GM12872 (cell line): ENCODE measurements at regions not wholly inside any gene's neighbourhood (a gene's known extent, or its start where the extent isn't known, plus 50 kb on each side); places are given as distances from the start of the nearest gene placed in this dataset.

Source experiments
- TF ChIP-seq, protein P1 (sequence below): IDR thresholded peaks from 3 replicates; pipeline ENCODE4 v1.5.1; 2011; ENCODE audit warnings: low read depth, mild to moderate bottlenecking, low read length, moderate library complexity; ENCODE audit not compliant: insufficient read depth

DNA sequence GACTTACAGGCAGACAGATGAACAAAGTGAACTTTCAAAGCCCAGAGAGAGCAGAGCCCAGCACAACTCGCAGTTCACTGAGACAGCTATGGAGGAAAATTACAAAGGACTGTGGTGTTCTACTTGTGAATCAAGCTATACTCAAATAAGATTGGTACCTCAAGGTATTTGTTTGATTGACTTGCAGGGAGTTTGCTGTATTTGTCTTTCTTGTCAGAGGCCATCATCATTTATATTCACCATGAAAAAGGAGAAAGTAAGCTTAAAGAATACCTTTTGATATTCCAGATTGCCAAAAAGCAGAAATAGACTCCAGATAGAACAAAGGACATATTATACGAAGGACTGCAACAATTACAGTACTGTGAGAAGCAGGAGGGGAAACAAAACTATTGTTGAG, 1047.9 kb downstream of the RPA4 start:
- TF ChIP-seq, protein P1, sequence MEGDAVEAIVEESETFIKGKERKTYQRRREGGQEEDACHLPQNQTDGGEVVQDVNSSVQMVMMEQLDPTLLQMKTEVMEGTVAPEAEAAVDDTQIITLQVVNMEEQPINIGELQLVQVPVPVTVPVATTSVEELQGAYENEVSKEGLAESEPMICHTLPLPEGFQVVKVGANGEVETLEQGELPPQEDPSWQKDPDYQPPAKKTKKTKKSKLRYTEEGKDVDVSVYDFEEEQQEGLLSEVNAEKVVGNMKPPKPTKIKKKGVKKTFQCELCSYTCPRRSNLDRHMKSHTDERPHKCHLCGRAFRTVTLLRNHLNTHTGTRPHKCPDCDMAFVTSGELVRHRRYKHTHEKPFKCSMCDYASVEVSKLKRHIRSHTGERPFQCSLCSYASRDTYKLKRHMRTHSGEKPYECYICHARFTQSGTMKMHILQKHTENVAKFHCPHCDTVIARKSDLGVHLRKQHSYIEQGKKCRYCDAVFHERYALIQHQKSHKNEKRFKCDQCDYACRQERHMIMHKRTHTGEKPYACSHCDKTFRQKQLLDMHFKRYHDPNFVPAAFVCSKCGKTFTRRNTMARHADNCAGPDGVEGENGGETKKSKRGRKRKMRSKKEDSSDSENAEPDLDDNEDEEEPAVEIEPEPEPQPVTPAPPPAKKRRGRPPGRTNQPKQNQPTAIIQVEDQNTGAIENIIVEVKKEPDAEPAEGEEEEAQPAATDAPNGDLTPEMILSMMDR = no peak

DNA sequence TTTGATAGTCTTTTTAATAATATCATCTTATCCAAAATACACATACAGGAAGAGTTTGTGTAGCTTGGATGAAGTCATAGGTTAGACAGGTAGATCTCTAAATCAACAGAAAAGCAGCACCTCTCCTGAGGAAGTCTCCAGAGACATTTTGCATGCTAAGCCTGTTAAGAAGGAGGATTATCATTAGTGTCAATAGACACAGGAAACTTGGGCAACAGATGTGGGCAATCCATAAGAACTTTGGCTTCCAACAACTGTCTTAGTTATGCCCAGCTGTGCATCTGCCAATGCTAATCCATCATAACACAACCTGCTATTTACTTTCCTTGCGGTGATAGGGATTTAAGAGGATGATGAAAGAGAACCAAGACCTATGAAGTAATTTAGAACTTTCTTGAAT, 1052.6 kb downstream of the RPA4 start:
- TF ChIP-seq, protein P1 = no peak

DNA sequence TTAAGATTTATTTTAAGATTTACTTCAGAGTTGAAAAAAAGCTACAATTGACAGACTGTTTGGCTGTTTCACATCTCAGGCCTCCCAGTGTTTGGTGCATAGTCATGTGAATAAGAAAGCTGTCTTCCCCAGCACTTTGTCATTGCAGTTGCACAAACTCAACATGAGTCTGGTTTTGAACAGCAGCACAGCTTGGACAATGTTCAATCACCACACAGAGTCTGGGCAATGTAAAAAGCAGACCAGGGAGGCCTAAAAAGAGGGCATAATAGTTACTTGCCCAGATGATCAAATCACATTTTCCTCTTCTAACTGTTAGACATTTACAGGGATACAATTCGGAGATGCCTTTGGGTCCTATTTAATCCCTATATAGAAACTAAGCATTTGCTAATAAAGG, 1055.0 kb downstream of the RPA4 start:
- TF ChIP-seq, protein P1 = no peak

DNA sequence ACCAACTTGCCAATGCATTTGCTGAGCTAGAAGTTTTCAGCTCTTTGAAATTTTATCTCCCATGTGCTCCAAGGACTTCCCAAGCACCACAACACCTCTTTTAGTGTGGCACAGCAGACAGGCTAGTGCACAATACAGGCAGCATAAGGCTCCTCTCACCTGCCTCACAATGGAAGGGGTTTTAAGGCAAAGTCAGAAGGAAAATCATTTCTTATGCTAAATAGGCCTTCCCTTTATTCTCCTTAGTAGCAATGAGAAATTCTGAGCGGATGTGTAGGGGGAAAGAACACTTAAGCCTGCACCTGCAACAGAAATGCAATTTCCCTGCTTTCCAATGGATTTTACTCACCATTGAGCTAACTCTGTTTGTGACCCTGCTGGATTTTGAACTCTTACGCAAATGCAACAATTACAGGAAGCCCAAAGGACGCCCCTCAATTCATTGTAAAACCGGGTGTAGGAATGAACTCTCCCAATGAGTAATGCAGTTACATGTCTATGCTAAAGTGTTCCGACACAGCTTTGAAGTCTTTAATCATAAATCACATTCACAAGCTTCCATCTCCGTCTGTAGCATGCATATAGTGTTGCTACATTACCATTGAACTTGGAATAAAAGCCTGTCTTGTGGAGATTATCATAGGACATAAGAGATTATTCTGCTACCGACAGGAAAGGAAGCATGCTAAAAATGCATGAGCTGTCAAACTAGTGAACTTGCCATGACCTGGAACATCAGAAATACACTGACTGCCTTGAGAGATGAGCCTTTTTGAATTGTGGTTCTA, 1084.9 kb downstream of the RPA4 start:
- TF ChIP-seq, protein P1 = no peak

DNA sequence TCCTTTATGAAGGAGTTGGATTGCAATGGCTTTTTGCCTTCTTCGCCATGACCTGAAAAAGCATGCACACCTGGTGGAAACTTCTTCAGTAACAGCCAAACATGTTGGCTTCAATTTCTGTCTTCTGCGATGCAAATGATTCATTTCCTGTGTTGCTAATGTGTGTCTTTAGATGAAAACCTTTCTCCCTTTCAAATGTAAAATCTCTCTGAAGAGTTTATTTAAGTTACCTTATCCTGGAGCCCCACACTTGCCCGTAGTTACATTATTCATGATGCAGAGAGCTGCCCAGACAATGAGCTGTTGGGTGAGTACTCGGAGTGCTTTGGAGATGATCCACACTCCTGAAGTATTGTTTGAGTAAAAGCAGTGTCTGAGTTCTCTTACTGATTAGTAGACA, 1100.9 kb downstream of the RPA4 start:
- TF ChIP-seq, protein P1 = no peak

DNA sequence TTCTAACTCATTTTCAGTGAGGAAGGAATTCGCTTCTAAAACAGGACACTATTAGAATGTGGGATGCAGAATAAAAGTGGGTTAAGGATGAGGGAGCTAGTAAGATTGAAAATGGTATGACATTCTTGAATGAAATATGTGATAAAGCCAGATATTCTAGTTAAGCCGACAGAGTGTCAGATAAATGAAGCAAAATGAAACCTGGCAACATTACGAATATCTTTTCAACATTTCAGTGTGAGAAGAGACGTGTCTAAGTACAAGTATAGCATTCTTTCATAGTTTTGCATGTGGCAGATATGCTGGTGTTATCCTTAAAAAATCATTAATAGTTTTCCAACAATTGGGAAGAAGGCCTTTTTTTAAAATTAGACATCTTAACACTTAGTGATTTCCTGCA, 1101.4 kb downstream of the RPA4 start:
- TF ChIP-seq, protein P1 = no peak

DNA sequence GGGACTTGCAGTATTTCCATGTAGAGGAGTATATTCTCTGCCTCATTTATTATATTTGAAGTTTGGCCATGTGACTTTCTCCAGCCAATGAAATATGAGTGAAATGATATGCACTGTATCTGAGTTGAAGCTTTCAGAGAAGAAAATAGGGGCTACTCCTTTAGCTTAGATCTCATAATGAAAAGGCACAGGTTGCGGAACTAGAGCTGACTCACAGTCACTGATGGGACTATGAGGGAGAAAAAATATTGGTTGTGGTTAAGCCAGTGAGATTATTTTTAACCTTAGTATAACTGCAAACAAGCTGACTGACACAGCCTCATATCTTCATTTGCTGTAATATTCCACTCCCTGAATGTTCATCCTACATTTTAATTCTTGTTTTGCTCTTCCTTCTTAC, 1104.3 kb downstream of the RPA4 start:
- TF ChIP-seq, protein P1 = no peak
